ENCODE measurements at regions not wholly inside any gene's neighbourhood (a gene's known extent, or its start where the extent isn't known, plus 50 kb on each side); places are given as distances from the start of the nearest gene placed in this dataset.

GRCh38 chr3:30477149-30477921 lies 129.1 kb upstream of the TGFBR2 start:
- no peak for TF ChIP-seq FOXM1 (IDR thresholded peaks at IDR 0.05; ENCODE audit: borderline replicate concordance)
- no peak for TF ChIP-seq NFRKB (IDR thresholded peaks at IDR 0.05)
- TF ChIP-seq SUZ12 (IDR thresholded peaks at IDR 0.05), result no peak
- no peak for TF ChIP-seq FOXA1 (IDR thresholded peaks at IDR 0.05)
- TF ChIP-seq LEF1 (IDR thresholded peaks at IDR 0.05; ENCODE audit: borderline replicate concordance), result no peak

All from HEK293T (cell line).